ENCODE measurements at regions not wholly inside any gene's neighbourhood (a gene's known extent, or its start where the extent isn't known, plus 50 kb on each side); places are given as distances from the start of the nearest gene placed in this dataset.

DNA sequence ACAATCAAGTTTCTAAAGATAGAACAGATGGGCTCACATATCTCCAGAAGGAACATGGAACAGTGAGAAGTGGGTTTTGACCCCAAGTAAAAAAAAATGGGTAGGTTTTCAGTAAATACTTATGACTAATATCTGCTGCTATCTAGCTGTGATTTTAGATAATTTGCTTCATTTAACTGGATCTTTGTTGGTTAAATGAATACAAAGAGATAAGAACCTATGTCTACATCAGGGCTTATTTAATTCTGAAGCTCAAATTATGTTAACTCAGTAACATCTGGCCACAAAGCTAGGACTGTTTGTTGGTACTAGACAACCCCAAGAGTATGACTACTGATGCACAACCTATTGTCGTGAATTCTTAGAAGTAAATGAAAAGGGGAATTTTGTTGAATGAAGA is 144.4 kb upstream of the SESN3 start:
- H3K4me3 ChIP-seq (ENCODE audit: low read depth, low read length) = no peak overlapping the region
- in situ Hi-C loops (cut with HindIII; ENCODE audit: low sequenced_read_pairs) = no loop called here
- TF ChIP-seq, protein P1, sequence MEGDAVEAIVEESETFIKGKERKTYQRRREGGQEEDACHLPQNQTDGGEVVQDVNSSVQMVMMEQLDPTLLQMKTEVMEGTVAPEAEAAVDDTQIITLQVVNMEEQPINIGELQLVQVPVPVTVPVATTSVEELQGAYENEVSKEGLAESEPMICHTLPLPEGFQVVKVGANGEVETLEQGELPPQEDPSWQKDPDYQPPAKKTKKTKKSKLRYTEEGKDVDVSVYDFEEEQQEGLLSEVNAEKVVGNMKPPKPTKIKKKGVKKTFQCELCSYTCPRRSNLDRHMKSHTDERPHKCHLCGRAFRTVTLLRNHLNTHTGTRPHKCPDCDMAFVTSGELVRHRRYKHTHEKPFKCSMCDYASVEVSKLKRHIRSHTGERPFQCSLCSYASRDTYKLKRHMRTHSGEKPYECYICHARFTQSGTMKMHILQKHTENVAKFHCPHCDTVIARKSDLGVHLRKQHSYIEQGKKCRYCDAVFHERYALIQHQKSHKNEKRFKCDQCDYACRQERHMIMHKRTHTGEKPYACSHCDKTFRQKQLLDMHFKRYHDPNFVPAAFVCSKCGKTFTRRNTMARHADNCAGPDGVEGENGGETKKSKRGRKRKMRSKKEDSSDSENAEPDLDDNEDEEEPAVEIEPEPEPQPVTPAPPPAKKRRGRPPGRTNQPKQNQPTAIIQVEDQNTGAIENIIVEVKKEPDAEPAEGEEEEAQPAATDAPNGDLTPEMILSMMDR (IDR thresholded peaks at IDR 0.05; ENCODE audit: low read depth, low read length) = no peak
- no peak for DNase-seq (ENCODE audit: low read depth, low spot score)

DNA sequence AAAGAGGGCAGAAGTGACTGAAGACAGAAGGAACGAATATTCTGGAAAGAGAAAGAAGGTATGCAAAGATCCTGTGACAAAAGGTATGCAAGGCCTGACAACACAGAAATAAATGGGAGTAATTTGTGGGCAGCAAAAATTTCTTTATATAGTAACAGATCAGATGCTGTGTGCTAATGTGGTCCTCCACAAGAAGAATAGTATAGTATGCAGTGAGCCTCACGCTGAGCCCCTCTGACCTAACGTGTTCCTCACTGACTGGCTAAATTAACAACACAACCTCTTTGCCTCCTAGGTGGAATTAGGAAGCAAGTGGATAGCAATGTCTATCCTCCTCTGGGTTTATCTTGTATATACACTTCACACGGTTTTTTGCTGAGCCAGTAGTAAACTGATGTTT is 143.1 kb upstream of the SESN3 start:
- no peak for DNase-seq (ENCODE audit: low read depth, low spot score)
- in situ Hi-C loops (cut with HindIII; ENCODE audit: low sequenced_read_pairs) = no loop called here
- no peak overlapping the region for H3K4me3 ChIP-seq (ENCODE audit: low read depth, low read length)
- TF ChIP-seq, protein P1 (IDR thresholded peaks at IDR 0.05; ENCODE audit: low read depth, low read length) = no peak

DNA sequence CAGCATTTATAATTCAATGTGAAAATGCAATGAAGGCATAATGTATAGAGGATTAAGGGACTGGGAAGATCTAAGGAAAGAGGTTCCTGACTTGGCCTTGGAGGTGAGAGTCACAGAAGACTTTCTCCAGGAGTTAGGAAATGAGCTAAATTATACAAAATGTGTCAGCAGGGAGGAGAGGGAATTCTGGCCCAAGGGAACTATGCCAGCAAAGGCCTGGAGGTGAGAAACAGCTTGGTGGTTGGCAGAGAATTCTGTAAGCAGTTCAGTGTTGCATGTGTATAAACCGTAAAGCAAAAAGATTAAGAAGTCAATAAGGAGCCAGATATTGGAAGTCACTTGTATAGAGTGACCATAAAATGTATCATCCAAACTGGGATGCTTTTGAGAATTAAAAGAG is 142.2 kb upstream of the SESN3 start:
- in situ Hi-C loops (cut with HindIII; ENCODE audit: low sequenced_read_pairs) = no loop called here
- H3K4me3 ChIP-seq (ENCODE audit: low read depth, low read length) = no peak overlapping the region
- no peak for DNase-seq (ENCODE audit: low read depth, low spot score)
- TF ChIP-seq, protein P1 (IDR thresholded peaks at IDR 0.05; ENCODE audit: low read depth, low read length) = no peak

DNA sequence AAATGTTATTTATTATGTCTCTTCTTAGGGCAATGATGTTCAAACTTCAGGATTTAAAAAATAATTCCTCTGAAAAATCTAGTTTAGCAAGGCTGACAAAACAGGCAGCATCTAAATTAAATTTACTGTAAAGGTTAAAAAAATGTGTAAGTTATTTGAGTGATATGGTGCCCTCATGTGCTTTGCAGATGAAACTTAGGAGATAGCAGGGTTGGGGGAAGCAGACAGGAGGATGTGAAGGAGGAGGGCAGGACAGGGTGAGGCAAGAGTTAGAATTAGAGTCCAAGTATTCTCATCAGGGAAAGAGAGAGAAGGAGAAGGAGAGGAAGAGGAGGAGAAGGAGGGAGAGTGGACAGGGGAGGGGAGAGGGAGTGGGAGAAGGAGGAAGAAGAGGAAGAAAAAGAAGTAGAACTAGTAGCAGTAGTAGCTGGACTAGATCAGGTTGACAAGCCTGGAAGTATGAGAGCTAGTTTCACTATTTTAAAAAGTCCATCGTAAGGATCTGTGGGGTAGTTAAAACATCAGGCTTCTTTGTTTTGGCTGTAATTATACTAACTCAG is 141.2 kb upstream of the SESN3 start:
- no peak for DNase-seq (ENCODE audit: low read depth, low spot score)
- in situ Hi-C loops (cut with HindIII; ENCODE audit: low sequenced_read_pairs) = no loop called here
- no peak overlapping the region for H3K4me3 ChIP-seq (ENCODE audit: low read depth, low read length)
- TF ChIP-seq, protein P1 (IDR thresholded peaks at IDR 0.05; ENCODE audit: low read depth, low read length) = no peak

DNA sequence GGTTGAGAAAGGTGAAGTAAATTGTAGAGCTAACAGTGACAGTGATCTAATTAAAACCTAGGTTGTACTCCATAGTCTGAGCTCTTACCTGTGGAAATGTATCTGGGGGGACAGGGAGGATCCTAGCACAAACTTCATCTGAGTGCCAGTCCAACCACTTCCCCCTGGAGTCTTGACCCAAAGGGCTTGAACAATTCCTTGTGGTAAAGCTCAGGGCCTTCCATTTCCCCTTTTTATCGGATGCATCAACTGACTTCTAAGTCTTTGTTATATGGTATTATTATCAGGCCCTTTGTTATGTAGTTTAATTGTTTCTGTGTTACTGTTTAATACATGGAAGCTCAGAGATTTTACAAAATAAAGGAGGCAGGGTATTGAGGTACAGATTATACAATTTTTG is 140.2 kb upstream of the SESN3 start:
- DNase-seq (ENCODE audit: low read depth, low spot score) = no peak
- no peak overlapping the region for H3K4me3 ChIP-seq (ENCODE audit: low read depth, low read length)
- in situ Hi-C loops (cut with HindIII; ENCODE audit: low sequenced_read_pairs) = no loop called here
- TF ChIP-seq, protein P1 (IDR thresholded peaks at IDR 0.05; ENCODE audit: low read depth, low read length) = no peak

DNA sequence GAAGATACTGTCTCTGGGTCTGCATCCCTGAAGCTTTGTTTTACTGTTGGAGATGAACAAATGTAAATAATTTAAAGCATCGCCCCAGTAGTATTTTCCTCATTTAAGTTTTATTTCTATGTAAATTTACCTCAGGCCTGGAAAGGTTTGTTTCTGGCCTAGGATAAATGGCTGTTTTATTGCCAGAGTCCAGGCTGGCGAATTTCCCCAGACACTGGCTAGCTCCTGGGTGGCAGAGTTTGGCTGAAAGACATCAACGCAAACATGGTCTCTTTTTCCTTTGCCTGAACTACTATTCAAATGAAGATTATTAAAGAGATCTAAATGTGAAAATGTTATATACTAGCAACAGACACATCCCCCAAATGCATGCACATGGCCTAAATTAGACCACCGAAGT is 136.7 kb upstream of the SESN3 start:
- in situ Hi-C loops (cut with HindIII; ENCODE audit: low sequenced_read_pairs) = no loop called here
- TF ChIP-seq, protein P1 (IDR thresholded peaks at IDR 0.05; ENCODE audit: low read depth, low read length) = no peak
- H3K4me3 ChIP-seq (ENCODE audit: low read depth, low read length) = no peak overlapping the region
- DNase-seq (ENCODE audit: low read depth, low spot score) = no peak

DNA sequence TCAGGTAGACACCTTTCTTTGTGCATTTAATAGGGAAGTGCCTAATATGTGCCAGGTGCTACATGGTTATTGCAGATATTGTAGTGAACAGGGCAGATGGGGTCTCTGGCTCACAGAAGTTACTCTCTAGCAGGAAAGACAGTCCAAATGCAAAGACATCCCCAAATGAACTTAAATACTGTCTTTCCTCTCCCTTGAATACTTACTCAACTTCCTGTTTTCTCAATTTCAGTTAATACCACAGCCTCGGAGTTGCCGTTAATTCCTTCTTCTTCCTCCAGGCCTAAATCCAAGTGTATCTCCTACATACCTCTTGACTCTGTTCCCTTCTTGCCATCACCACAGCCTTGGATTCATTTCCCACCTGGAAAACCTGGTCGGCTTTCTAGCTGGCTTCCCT is 134.3 kb upstream of the SESN3 start:
- TF ChIP-seq, protein P1 (IDR thresholded peaks at IDR 0.05; ENCODE audit: low read depth, low read length) = no peak
- no peak overlapping the region for H3K4me3 ChIP-seq (ENCODE audit: low read depth, low read length)
- DNase-seq (ENCODE audit: low read depth, low spot score) = no peak
- in situ Hi-C loops (cut with HindIII; ENCODE audit: low sequenced_read_pairs) = no loop called here
